ENCODE measurements at regions not wholly inside any gene's neighbourhood (a gene's known extent, or its start where the extent isn't known, plus 50 kb on each side); places are given as distances from the start of the nearest gene placed in this dataset.

- H3K27ac Mint-ChIP-seq = no peak overlapping the region
- H3K36me3 Mint-ChIP-seq (ENCODE audit: low read depth) = no peaks in the 10 kb centered on the region
- no peaks in the 10 kb centered on the region for H3K4me1 Mint-ChIP-seq (ENCODE audit: low read depth)
- no peak overlapping the region for H3K4me3 Mint-ChIP-seq
- H3K27me3 Mint-ChIP-seq (ENCODE audit: low read depth) = no peaks in the 10 kb centered on the region
- H3K9me3 Mint-ChIP-seq = peaks cover 14% of the 10 kb centered on the region
Observed at GRCh38 chrX:867966-868647, 237.5 kb downstream of the SHOX start.

- no peak overlapping the region for H3K27ac Mint-ChIP-seq
- H3K9me3 Mint-ChIP-seq = peaks cover 14% of the 10 kb centered on the region
- H3K27me3 Mint-ChIP-seq (ENCODE audit: low read depth) = no peaks in the 10 kb centered on the region
- no peaks in the 10 kb centered on the region for H3K4me1 Mint-ChIP-seq (ENCODE audit: low read depth)
- H3K4me3 Mint-ChIP-seq = no peak overlapping the region
- H3K36me3 Mint-ChIP-seq (ENCODE audit: low read depth) = no peaks in the 10 kb centered on the region
Observed at GRCh38 chrX:867502-867901, 236.9 kb downstream of the SHOX start.

- H3K27ac Mint-ChIP-seq = no peak overlapping the region
- no peaks in the 10 kb centered on the region for H3K27me3 Mint-ChIP-seq (ENCODE audit: low read depth)
- H3K9me3 Mint-ChIP-seq = peaks cover 4% of the 10 kb centered on the region
- no peaks in the 10 kb centered on the region for H3K4me1 Mint-ChIP-seq (ENCODE audit: low read depth)
- no peaks in the 10 kb centered on the region for H3K36me3 Mint-ChIP-seq (ENCODE audit: low read depth)
- H3K4me3 Mint-ChIP-seq = no peak overlapping the region
Observed at GRCh38 chrX:866441-866990, 235.9 kb downstream of the SHOX start.

GRCh38 chrX:865422-865821, 234.8 kb downstream of the SHOX start:
- Mint-ChIP-seq H3K4me3 (no peak overlapping the region), H3K9me3 (no peaks in the 10 kb centered on the region), H3K27ac (no peak overlapping the region)

GRCh38 chrX:861921-862320, 231.3 kb downstream of the SHOX start:
- Mint-ChIP-seq H3K36me3 (ENCODE audit: low read depth) (no peaks in the 10 kb centered on the region), H3K4me3 (no peak overlapping the region), H3K27ac (no peak overlapping the region), H3K9me3 (peaks cover 23% of the 10 kb centered on the region), H3K27me3 (ENCODE audit: low read depth) (no peaks in the 10 kb centered on the region), H3K4me1 (ENCODE audit: low read depth) (no peaks in the 10 kb centered on the region)

More at GRCh38 chrX:865422-865821, 234.8 kb downstream of the SHOX start:
- no peaks in the 10 kb centered on the region for H3K4me1 Mint-ChIP-seq (ENCODE audit: low read depth)
- H3K36me3 Mint-ChIP-seq (ENCODE audit: low read depth) = no peaks in the 10 kb centered on the region
- no peaks in the 10 kb centered on the region for H3K27me3 Mint-ChIP-seq (ENCODE audit: low read depth)

- Mint-ChIP-seq H3K27me3 (ENCODE audit: low read depth) (no peaks in the 10 kb centered on the region), H3K4me1 (ENCODE audit: low read depth) (no peaks in the 10 kb centered on the region), H3K4me3 (no peak overlapping the region), H3K36me3 (ENCODE audit: low read depth) (no peaks in the 10 kb centered on the region), H3K27ac (no peak overlapping the region), H3K9me3 (peaks cover 25% of the 10 kb centered on the region)
Observed at GRCh38 chrX:861340-861890, 230.8 kb downstream of the SHOX start.

- Mint-ChIP-seq H3K27ac (no peak overlapping the region), H3K36me3 (ENCODE audit: low read depth) (no peaks in the 10 kb centered on the region), H3K4me3 (no peak overlapping the region), H3K27me3 (ENCODE audit: low read depth) (no peaks in the 10 kb centered on the region), H3K4me1 (ENCODE audit: low read depth) (no peaks in the 10 kb centered on the region), H3K9me3 (peaks cover 31% of the 10 kb centered on the region)
Observed at GRCh38 chrX:859329-859728, 228.7 kb downstream of the SHOX start.

- Mint-ChIP-seq H3K36me3 (ENCODE audit: low read depth) (no peaks in the 10 kb centered on the region), H3K4me3 (no peak overlapping the region), H3K9me3 (peaks cover 31% of the 10 kb centered on the region), H3K4me1 (ENCODE audit: low read depth) (no peaks in the 10 kb centered on the region), H3K27me3 (ENCODE audit: low read depth) (no peaks in the 10 kb centered on the region), H3K27ac (no peak overlapping the region)
Observed at GRCh38 chrX:858542-859078, 228.0 kb downstream of the SHOX start.

GRCh38 chrX:857376-857775, 226.8 kb downstream of the SHOX start:
- no peak overlapping the region for H3K4me3 Mint-ChIP-seq
- H3K27ac Mint-ChIP-seq = no peak overlapping the region
- no peaks in the 10 kb centered on the region for H3K27me3 Mint-ChIP-seq (ENCODE audit: low read depth)
- H3K9me3 Mint-ChIP-seq = peaks cover 35% of the 10 kb centered on the region
- H3K4me1 Mint-ChIP-seq (ENCODE audit: low read depth) = no peaks in the 10 kb centered on the region
- no peaks in the 10 kb centered on the region for H3K36me3 Mint-ChIP-seq (ENCODE audit: low read depth)

GRCh38 chrX:856566-857290, 226.1 kb downstream of the SHOX start:
- Mint-ChIP-seq H3K27ac (no peak overlapping the region), H3K9me3 (peaks cover 35% of the 10 kb centered on the region), H3K4me1 (ENCODE audit: low read depth) (no peaks in the 10 kb centered on the region), H3K27me3 (ENCODE audit: low read depth) (no peaks in the 10 kb centered on the region), H3K36me3 (ENCODE audit: low read depth) (no peaks in the 10 kb centered on the region), H3K4me3 (no peak overlapping the region)

GRCh38 chrX:853304-853703, 222.7 kb downstream of the SHOX start:
- H3K9me3 Mint-ChIP-seq = peaks cover 22% of the 10 kb centered on the region
- no peak overlapping the region for H3K27ac Mint-ChIP-seq
- no peaks in the 10 kb centered on the region for H3K4me1 Mint-ChIP-seq (ENCODE audit: low read depth)
- H3K36me3 Mint-ChIP-seq (ENCODE audit: low read depth) = no peaks in the 10 kb centered on the region
- H3K4me3 Mint-ChIP-seq = no peak overlapping the region
- no peaks in the 10 kb centered on the region for H3K27me3 Mint-ChIP-seq (ENCODE audit: low read depth)

GRCh38 chrX:850471-850916, 219.9 kb downstream of the SHOX start:
- Mint-ChIP-seq H3K9me3 (peaks cover 10% of the 10 kb centered on the region), H3K36me3 (ENCODE audit: low read depth) (no peaks in the 10 kb centered on the region), H3K4me3 (no peak overlapping the region), H3K4me1 (ENCODE audit: low read depth) (no peaks in the 10 kb centered on the region), H3K27me3 (ENCODE audit: low read depth) (no peaks in the 10 kb centered on the region), H3K27ac (no peak overlapping the region)

- Mint-ChIP-seq H3K27me3 (ENCODE audit: low read depth) (no peaks in the 10 kb centered on the region), H3K4me3 (no peak overlapping the region), H3K36me3 (ENCODE audit: low read depth) (no peaks in the 10 kb centered on the region), H3K9me3 (peaks cover 5% of the 10 kb centered on the region), H3K4me1 (ENCODE audit: low read depth) (no peaks in the 10 kb centered on the region), H3K27ac (no peak overlapping the region)
Observed at GRCh38 chrX:848386-848785, 217.8 kb downstream of the SHOX start.

GRCh38 chrX:843306-843705, 212.7 kb downstream of the SHOX start:
- H3K36me3 Mint-ChIP-seq (ENCODE audit: low read depth) = no peaks in the 10 kb centered on the region
- H3K27ac Mint-ChIP-seq = no peak overlapping the region
- no peaks in the 10 kb centered on the region for H3K27me3 Mint-ChIP-seq (ENCODE audit: low read depth)
- H3K4me3 Mint-ChIP-seq = no peak overlapping the region
- no peaks in the 10 kb centered on the region for H3K9me3 Mint-ChIP-seq
- no peaks in the 10 kb centered on the region for H3K4me1 Mint-ChIP-seq (ENCODE audit: low read depth)

- Mint-ChIP-seq H3K4me3 (no peak overlapping the region), H3K9me3 (peaks cover 19% of the 10 kb centered on the region), H3K36me3 (ENCODE audit: low read depth) (no peaks in the 10 kb centered on the region), H3K27me3 (ENCODE audit: low read depth) (no peaks in the 10 kb centered on the region), H3K27ac (no peak overlapping the region), H3K4me1 (ENCODE audit: low read depth) (no peaks in the 10 kb centered on the region)
Observed at GRCh38 chrX:840556-840955, 210.0 kb downstream of the SHOX start.

Data from T-helper 1 cell treated with Interleukin-12 subunit alpha and Interleukin-12 subunit beta and Interleukin-4 antibody, amounts not matched to agents 30 μg/mL and 1 μg/mL, for 36 hours (primary cell).